ENCODE measurements at regions not wholly inside any gene's neighbourhood (a gene's known extent, or its start where the extent isn't known, plus 50 kb on each side); places are given as distances from the start of the nearest gene placed in this dataset.

DNA sequence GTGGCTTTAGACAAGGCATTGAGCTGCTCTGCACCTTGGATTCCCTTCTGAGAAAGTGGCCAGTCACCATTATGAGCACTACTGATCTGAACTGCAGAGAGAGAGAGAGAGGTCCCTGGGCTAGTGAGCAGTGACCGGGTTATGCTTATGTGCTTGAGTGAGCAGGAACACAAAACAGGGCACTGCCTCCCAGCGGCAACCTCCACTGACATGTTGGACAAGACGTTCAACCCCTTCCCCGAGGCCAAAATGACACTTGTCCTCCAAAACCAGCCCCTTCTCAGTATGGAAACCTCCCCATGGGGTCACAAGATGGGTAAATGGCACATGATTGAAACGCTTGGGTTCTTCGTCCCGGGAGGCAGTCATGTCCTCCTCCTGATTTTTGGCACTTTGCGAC is 339.4 kb upstream of the ZMIZ1 start:
- ATAC-seq (ENCODE audit: low read depth) = no peak
- ChIA-PET POLR2A (no interaction called here), CTCF (no interaction called here)

DNA sequence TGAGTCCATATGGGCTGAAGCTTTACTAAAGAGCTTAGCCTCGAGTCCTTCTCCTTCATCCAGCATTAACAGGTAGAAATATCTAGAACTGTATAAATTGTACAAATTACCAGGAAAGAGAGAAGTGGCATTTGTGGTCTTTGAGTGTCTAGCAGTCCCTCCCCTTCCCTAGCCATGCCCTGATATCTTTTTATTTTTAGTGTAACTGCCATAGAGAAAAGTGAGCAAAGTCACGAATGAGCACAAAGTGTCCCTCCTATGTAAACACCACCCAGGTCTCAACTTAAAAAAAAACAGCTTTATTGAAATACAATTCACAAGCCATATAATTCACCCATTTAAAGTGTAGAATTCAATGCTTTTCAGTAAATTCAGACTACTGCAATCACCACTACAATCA is 339.0 kb upstream of the ZMIZ1 start:
- ChIA-PET CTCF (no interaction called here), POLR2A (no interaction called here)
- H3K9me3 ChIP-seq (ENCODE audit: control extremely low read depth in 1 of 3, control insufficient read depth in 2 of 3, insufficient read depth in 1 of 3, low read length in 2 of 3) = no peaks in the 10 kb centered on the region
- H3K36me3 ChIP-seq (replicated peaks in 1 of 2; ENCODE audit: control extremely low read depth in 1 of 2, control insufficient read depth in 1 of 2, extremely low read depth in 1 of 2, insufficient read depth in 2 of 2, low read length in 1 of 2) = no peaks in the 10 kb centered on the region
- WGBS (ENCODE audit: insufficient coverage) = 40% methylated on average over 1 of the region's 2 CpGs
- H3K79me2 ChIP-seq (ENCODE audit: control insufficient read depth, insufficient read depth, low read length) = no peaks in the 10 kb centered on the region
- TF ChIP-seq, protein P1, sequence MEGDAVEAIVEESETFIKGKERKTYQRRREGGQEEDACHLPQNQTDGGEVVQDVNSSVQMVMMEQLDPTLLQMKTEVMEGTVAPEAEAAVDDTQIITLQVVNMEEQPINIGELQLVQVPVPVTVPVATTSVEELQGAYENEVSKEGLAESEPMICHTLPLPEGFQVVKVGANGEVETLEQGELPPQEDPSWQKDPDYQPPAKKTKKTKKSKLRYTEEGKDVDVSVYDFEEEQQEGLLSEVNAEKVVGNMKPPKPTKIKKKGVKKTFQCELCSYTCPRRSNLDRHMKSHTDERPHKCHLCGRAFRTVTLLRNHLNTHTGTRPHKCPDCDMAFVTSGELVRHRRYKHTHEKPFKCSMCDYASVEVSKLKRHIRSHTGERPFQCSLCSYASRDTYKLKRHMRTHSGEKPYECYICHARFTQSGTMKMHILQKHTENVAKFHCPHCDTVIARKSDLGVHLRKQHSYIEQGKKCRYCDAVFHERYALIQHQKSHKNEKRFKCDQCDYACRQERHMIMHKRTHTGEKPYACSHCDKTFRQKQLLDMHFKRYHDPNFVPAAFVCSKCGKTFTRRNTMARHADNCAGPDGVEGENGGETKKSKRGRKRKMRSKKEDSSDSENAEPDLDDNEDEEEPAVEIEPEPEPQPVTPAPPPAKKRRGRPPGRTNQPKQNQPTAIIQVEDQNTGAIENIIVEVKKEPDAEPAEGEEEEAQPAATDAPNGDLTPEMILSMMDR (IDR thresholded peaks at IDR 0.05) = no peak
- TF ChIP-seq EZH2 (IDR thresholded peaks at IDR 0.05; ENCODE audit: borderline replicate concordance, insufficient read depth, low read depth, low read length, poor library complexity, severe bottlenecking) = no peak
- intact Hi-C loops (cut with micrococcal nuclease) = no loop called here
- Mint-ChIP-seq H3K9me3 (ENCODE audit: insufficient read depth) (no peaks in the 10 kb centered on the region), H3K4me3 (no peak overlapping the region), H3K27me3 (peaks cover 12% of the 10 kb centered on the region), H3K4me1 (no peaks in the 10 kb centered on the region), H3K27ac (no peak overlapping the region)
- ATAC-seq (ENCODE audit: low read depth) (no peak), DNase-seq (no peak)
- no peak overlapping the region for H3K27ac ChIP-seq (ENCODE audit: low read length in 2 of 2)
- no peaks in the 10 kb centered on the region for H4K20me1 ChIP-seq (ENCODE audit: control insufficient read depth, insufficient read depth, low read length, poor library complexity, severe bottlenecking)
- H3K9ac ChIP-seq (ENCODE audit: low read length) = no peak overlapping the region
- no peak overlapping the region for H3K4me3 ChIP-seq (ENCODE audit: control extremely low read depth in 1 of 5, extremely low read depth in 1 of 5, insufficient read depth in 1 of 5, low read depth in 2 of 5, low read length in 4 of 5)
- peaks cover 0 to 6% (median 0%) of the 10 kb centered on the region in 4 experiments for H3K27me3 ChIP-seq (replicated peaks in 1 of 4; ENCODE audit: control extremely low read depth in 1 of 4, control insufficient read depth in 3 of 4, insufficient read depth in 4 of 4, low read length in 3 of 4)
- no peak overlapping the region for H3K4me2 ChIP-seq (replicated peaks; ENCODE audit: low read depth, low read length, poor library complexity, severe bottlenecking)
- no peaks in the 10 kb centered on the region for H3K4me1 ChIP-seq (ENCODE audit: control insufficient read depth in 2 of 2, insufficient read depth in 2 of 2, low read length in 2 of 2)
- H2AFZ ChIP-seq (ENCODE audit: insufficient read depth, low read depth, low read length, poor library complexity, severe bottlenecking) = no peak overlapping the region

More for the DNA sequence above, 339.4 kb upstream of the ZMIZ1 start:
- peaks cover 0 to 6% (median 0%) of the 10 kb centered on the region in 4 experiments for H3K27me3 ChIP-seq (replicated peaks in 1 of 4; ENCODE audit: control extremely low read depth in 1 of 4, control insufficient read depth in 3 of 4, insufficient read depth in 4 of 4, low read length in 3 of 4)
- H3K4me1 ChIP-seq (ENCODE audit: control insufficient read depth in 2 of 2, insufficient read depth in 2 of 2, low read length in 2 of 2) = no peaks in the 10 kb centered on the region
- H3K27ac ChIP-seq (ENCODE audit: low read length in 2 of 2) = no peak overlapping the region
- H2AFZ ChIP-seq (ENCODE audit: insufficient read depth, low read depth, low read length, poor library complexity, severe bottlenecking) = no peak overlapping the region
- no peaks in the 10 kb centered on the region for H3K9me3 Mint-ChIP-seq (ENCODE audit: insufficient read depth)
- no peak overlapping the region for H3K27ac Mint-ChIP-seq
- peaks cover 13% of the 10 kb centered on the region for H3K27me3 Mint-ChIP-seq
- H3K4me1 Mint-ChIP-seq = no peaks in the 10 kb centered on the region
- H3K36me3 ChIP-seq (replicated peaks in 1 of 2; ENCODE audit: control extremely low read depth in 1 of 2, control insufficient read depth in 1 of 2, extremely low read depth in 1 of 2, insufficient read depth in 2 of 2, low read length in 1 of 2) = no peaks in the 10 kb centered on the region
- H3K79me2 ChIP-seq (ENCODE audit: control insufficient read depth, insufficient read depth, low read length) = no peaks in the 10 kb centered on the region
- no peaks in the 10 kb centered on the region for H3K9me3 ChIP-seq (ENCODE audit: control extremely low read depth in 1 of 3, control insufficient read depth in 2 of 3, insufficient read depth in 1 of 3, low read length in 2 of 3)
- H3K4me3 ChIP-seq (ENCODE audit: control extremely low read depth in 1 of 5, extremely low read depth in 1 of 5, insufficient read depth in 1 of 5, low read depth in 2 of 5, low read length in 4 of 5) = no peak overlapping the region
- TF ChIP-seq, protein P1 (IDR thresholded peaks at IDR 0.05) = no peak
- TF ChIP-seq EZH2 (IDR thresholded peaks at IDR 0.05; ENCODE audit: borderline replicate concordance, insufficient read depth, low read depth, low read length, poor library complexity, severe bottlenecking) = no peak
- WGBS (ENCODE audit: insufficient coverage) = 85% methylated on average over 4 of the region's 8 CpGs
- no peak for DNase-seq
- H3K9ac ChIP-seq (ENCODE audit: low read length) = no peak overlapping the region
- no peaks in the 10 kb centered on the region for H4K20me1 ChIP-seq (ENCODE audit: control insufficient read depth, insufficient read depth, low read length, poor library complexity, severe bottlenecking)
- no peak overlapping the region for H3K4me3 Mint-ChIP-seq
- H3K4me2 ChIP-seq (replicated peaks; ENCODE audit: low read depth, low read length, poor library complexity, severe bottlenecking) = no peak overlapping the region
- intact Hi-C loops (cut with micrococcal nuclease) = no loop called here
